H7 (cell line): ENCODE measurements at regions not wholly inside any gene's neighbourhood (a gene's known extent, or its start where the extent isn't known, plus 50 kb on each side); places are given as distances from the start of the nearest gene placed in this dataset.
"Not testable (repeated sequence)": the region's sequence is repeated elsewhere in the genome, so short reads cannot be mapped to it uniquely, and the experiment has no call there.

ENCODE experiments used
- DNase-seq: peaks from one replicate; pipeline ENCODE4 v3.0.0; 2012
- H3K27me3 ChIP-seq: 2 replicates; pipeline ENCODE4 v1.6.0; 2011; ENCODE audit warnings: mild to moderate bottlenecking, low read length; ENCODE audit not compliant: control insufficient read depth, insufficient read depth
- H3K36me3 ChIP-seq: replicated peaks from 2 replicates; pipeline ENCODE4 v1.5.1; 2011; ENCODE audit warnings: low read length; ENCODE audit not compliant: control insufficient read depth, insufficient read depth
- H3K4me3 ChIP-seq: 2 replicates; pipeline ENCODE4 v1.5.1; 2011; ENCODE audit warnings: low read depth, mild to moderate bottlenecking, control low read depth, low read length, moderate library complexity; ENCODE audit not compliant: insufficient read depth

DNA sequence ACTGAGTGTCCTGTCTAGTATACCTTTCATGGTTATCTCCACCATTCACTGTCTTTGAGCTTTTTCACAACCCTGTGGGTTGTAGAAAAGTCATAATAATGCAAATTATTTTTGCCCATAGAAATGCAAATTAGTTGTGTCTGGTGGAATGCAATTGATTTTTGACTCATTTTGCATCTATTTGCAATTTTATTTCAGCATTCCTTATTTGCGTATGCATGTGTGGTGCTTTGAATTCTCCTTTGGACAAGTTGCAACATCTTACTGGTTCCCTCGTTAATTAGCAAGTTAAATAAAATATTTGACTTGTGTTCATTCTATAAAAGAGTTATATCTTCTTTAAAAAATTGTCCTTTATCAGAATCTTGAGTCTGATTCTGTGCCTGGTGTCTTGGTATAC, 297.3 kb upstream of the CASK start:
- Histone ChIP-seq H3K4me3 (no peak overlapping the region), H3K27me3 (no peaks in the 10 kb centered on the region), H3K36me3 (no peaks in the 10 kb centered on the region)
- DNase-seq, result no peak

GRCh38 chrX:42220083-42220482, 296.7 kb upstream of the CASK start:
- no peak overlapping the region for H3K4me3 ChIP-seq
- DNase-seq, result no peak
- H3K27me3 ChIP-seq, result no peaks in the 10 kb centered on the region
- no peaks in the 10 kb centered on the region for H3K36me3 ChIP-seq

DNA sequence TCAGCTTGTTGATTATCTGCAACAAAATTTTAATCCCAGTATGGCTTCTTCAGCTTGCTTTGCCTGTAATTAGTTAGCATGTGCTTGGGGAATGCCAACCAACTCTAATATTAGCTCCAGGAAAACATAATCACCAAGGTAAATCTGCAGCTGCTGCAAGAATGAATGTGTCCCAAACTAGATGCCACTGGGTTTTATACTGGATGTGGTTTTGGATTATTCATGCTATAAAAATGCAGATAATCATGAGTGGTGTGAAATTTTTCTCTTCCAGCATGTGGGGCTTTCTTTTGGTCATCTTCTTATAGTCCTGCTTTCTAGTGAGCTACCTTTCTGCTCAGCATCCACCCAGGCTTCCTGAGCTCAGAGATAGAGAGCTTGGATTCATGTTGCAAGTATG, 295.9 kb upstream of the CASK start:
- H3K36me3 ChIP-seq, result no peaks in the 10 kb centered on the region
- DNase-seq, result no peak
- H3K4me3 ChIP-seq, result no peak overlapping the region
- no peaks in the 10 kb centered on the region for H3K27me3 ChIP-seq

DNA sequence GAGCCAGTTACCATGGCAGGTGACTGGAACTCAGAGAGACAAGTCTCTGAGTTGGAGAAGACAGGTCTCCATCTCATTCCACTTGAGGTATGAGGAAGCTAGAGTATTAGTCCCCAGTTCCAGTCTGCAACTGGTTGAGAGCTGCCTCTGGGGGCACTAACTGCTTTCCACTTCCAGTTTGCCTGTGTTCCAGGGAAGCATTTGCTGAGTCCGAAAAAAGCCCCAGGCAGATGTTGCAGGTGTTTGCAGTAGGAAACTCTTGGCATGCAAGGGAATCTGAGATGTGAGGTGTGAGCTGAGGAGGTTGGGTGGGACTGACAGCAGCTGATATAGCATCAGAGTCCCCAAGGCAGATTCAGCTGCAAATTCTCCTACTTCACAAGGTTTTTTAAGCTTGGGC, 272.2 kb upstream of the CASK start:
- no peak overlapping the region for H3K4me3 ChIP-seq
- peak; percentile 16 for DNase-seq
- no peaks in the 10 kb centered on the region for H3K27me3 ChIP-seq
- H3K36me3 ChIP-seq, result no peaks in the 10 kb centered on the region

GRCh38 chrX:42189576-42189975, 266.2 kb upstream of the CASK start:
- no peaks in the 10 kb centered on the region for H3K36me3 ChIP-seq
- no peaks in the 10 kb centered on the region for H3K27me3 ChIP-seq
- no peak overlapping the region for H3K4me3 ChIP-seq
- no peak for DNase-seq

GRCh38 chrX:42188730-42189129, 265.4 kb upstream of the CASK start:
- Histone ChIP-seq H3K27me3 (no peaks in the 10 kb centered on the region), H3K4me3 (no peak overlapping the region), H3K36me3 (no peaks in the 10 kb centered on the region)
- no peak for DNase-seq

- no peak for DNase-seq
- Histone ChIP-seq H3K36me3 (no peaks in the 10 kb centered on the region), H3K27me3 (no peaks in the 10 kb centered on the region), H3K4me3 (no peak overlapping the region)
Measured at GRCh38 chrX:42176789-42177188, 253.4 kb upstream of the CASK start.

DNA sequence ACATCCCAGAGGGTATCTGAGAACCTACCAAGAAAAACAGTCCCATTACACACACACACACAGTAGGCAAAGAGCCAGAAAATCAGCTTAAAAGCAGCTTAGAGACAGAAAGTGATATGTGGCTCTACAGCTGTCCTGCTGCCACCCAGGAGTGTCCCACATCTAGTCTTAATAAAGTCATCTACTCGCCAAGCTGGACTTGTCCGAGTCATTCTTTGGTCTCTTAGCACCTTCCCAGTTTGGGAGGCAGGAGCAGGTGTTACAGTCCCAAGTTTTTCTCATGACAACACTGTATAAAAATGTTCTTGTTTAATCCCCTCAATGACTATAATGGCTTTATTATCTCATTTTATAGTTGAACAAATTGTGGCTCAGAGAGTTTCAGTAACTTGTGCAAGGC, 252.5 kb upstream of the CASK start:
- DNase-seq, result no peak
- H3K4me3 ChIP-seq, result no peak overlapping the region
- H3K27me3 ChIP-seq, result no peaks in the 10 kb centered on the region
- no peaks in the 10 kb centered on the region for H3K36me3 ChIP-seq

DNA sequence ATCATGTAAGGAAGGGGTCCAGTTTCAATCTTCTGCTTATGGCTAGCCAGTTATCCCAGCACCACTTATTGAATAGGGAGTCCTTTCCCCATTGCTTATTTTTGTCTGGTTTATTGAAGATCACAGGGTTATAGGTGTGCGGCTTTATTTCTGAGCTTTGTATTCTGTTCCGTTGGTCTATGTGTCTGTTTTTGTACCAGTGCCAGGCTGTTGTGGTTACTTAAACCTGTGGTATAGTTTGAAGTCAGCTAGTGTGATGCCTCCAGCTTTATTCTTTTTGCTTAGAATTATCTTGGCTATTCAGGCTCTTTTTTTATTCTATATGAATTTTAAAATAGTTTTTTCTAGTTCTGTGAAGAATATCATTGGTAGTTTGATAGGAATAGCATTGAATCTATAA, 234.6 kb upstream of the CASK start:
- H3K4me3 ChIP-seq, H3K27me3 ChIP-seq, H3K36me3 ChIP-seq, DNase-seq: not testable (repeated sequence)

DNA sequence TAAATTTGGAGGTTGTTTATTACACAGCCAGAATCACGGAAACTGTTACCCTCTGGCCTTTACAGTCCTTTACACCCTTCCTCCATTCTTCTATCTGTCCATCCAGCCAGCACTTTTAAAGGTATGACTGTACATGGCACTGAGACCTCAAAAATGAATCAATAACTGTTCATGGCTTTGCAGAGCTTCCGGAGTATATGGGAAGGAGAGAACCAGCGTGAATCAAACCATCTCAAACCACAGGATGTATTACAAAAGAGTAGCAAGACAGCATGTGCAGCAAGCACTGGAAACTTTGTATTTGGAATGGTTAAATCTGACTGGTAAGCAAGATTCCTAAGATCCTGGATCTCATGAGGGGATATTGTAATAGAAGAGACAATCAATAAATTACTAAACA, 228.5 kb upstream of the CASK start:
- Histone ChIP-seq H3K27me3 (no peaks in the 10 kb centered on the region), H3K36me3 (no peaks in the 10 kb centered on the region), H3K4me3 (no peak overlapping the region)
- DNase-seq, result no peak

DNA sequence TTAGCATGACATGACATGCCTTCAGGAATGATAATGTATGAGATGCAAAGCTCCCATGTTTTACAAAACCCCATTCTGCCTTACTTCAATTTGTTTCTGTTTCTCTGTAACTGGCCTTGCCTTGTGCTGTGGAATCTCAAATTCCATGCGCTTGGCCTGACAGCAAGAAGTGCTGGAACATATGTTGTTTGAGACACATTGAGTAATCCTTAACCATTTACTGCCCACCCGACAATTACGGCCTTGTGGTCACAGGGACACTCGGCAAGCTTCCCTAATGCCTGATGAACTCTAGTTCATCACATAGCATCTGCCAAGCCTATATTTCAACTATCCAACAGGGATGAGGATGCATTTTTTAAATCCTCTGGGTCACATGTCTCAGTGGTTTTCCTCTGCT, 226.4 kb upstream of the CASK start:
- no peaks in the 10 kb centered on the region for H3K27me3 ChIP-seq
- no peak overlapping the region for H3K4me3 ChIP-seq
- no peak for DNase-seq
- no peaks in the 10 kb centered on the region for H3K36me3 ChIP-seq

- Histone ChIP-seq H3K27me3 (no peaks in the 10 kb centered on the region), H3K4me3 (no peak overlapping the region), H3K36me3 (no peaks in the 10 kb centered on the region)
- DNase-seq, result no peak
Measured at GRCh38 chrX:42149281-42149680, 225.9 kb upstream of the CASK start.

DNA sequence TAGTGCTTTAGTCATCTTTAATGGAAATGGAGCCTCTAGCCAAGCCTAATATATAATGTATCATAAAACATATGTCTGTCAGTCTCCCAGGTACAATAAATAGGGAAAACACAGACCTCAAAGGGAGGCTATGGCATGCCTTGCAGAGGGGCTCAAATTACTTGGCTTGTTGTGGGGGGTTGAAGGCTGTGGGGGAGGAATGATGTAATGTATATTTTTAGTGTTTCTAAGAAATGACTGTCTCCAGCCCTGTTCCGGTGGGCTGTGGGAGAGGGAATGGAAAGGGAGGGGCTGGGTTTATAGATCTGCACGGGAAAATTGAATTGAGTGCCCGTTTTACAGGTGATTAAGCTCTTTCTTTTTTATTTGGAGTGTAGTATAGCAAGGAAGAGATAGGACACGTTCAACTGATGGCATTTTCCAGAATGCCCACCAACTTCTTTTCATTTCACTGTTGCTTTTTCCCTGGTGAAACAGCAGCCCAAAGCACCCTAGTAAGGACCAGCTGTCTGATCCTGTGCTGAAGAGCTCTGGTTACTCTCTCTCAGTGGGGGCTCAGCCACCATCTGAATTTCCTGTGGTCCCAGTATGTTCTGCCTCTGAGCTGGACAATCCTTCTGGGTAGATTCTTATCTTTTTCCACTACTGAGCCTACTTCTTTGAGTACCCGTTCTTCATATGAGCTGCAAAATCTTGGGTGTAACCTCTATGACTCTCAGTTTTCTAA, 220.7 kb upstream of the CASK start:
- Histone ChIP-seq H3K27me3 (no peaks in the 10 kb centered on the region), H3K4me3 (no peak overlapping the region), H3K36me3 (no peaks in the 10 kb centered on the region)
- no peak for DNase-seq

GRCh38 chrX:42140320-42140719, 217.0 kb upstream of the CASK start:
- H3K36me3 ChIP-seq, result no peaks in the 10 kb centered on the region
- DNase-seq, result no peak
- no peak overlapping the region for H3K4me3 ChIP-seq
- no peaks in the 10 kb centered on the region for H3K27me3 ChIP-seq

- Histone ChIP-seq H3K4me3 (no peak overlapping the region), H3K27me3 (no peaks in the 10 kb centered on the region), H3K36me3 (no peaks in the 10 kb centered on the region)
- no peak for DNase-seq
Measured at GRCh38 chrX:42135583-42136228, 212.4 kb upstream of the CASK start.

DNA sequence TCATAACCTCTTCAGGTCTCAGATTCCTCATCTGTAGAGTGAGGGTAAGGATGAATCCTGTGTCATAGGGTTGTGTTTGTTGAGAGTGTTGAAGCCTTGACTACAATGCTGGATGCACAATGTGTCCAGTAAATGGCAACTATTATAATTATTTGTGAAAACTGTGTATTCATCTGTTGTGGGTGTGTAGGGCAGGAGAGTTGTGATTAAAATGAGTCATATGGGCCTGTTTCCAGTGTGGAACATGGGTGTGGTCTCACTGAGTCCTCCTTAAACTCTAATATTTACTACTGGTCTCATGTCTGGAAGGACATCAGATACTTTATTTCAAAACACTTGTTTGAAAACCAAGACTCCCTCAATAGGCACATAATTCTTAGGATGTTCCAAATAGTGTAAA, 208.5 kb upstream of the CASK start:
- no peak for DNase-seq
- Histone ChIP-seq H3K4me3 (no peak overlapping the region), H3K27me3 (no peaks in the 10 kb centered on the region), H3K36me3 (no peaks in the 10 kb centered on the region)
